CD4-positive, alpha-beta T cell treated with Interferon gamma for 1 hour (primary cell): ENCODE measurements at regions not wholly inside any gene's neighbourhood (a gene's known extent, or its start where the extent isn't known, plus 50 kb on each side); places are given as distances from the start of the nearest gene placed in this dataset.
"Not testable (repeated sequence)": the region's sequence is repeated elsewhere in the genome, so short reads cannot be mapped to it uniquely, and the experiment has no call there.

Experiments used
- DNase-seq: peaks from one replicate; pipeline ENCODE4 v3.0.0-alpha.2; 2020

DNA sequence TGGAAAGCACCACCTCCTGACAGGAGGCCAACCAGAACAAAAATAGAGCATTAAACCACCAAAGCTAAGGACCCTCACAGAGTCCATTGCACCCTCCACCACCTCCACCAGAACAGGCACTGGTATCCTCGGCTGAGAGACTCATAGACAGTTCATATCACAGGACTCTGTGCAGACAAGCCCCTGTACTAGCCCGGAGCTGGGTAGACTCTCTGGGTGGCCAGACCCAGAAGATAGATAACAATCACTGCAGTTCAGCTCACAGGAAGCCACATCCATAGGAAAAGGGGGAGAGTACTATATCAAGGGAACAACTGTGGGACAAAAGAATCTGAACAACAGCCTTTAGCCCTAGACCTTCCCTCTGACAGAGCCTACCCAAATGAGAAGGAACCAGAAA, 67.4 kb upstream of the SSTR4 start:
- DNase-seq, result not testable (repeated sequence)

GRCh38 chr20:22969031-22969430, 66.1 kb upstream of the SSTR4 start:
- DNase-seq, result not testable (repeated sequence)

DNA sequence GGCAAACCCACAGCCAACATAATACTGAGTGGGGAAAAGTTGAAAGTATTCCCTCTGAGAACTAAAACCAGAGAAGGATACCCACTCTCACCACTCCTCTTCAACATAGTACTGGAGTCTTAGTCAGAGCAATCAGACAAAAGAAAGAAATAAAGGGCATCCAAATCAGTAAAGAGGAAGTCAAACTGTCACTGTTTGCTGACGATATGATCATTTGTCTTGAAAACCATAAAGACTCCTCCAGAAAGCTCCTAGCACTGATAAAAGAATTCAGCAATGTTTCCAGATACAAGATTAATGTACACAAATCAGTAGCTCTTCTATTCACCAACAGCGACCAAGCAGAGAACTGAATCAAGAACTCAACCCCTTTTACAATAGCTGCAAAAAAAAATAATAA, 64.0 kb upstream of the SSTR4 start:
- not testable (repeated sequence) for DNase-seq

DNA sequence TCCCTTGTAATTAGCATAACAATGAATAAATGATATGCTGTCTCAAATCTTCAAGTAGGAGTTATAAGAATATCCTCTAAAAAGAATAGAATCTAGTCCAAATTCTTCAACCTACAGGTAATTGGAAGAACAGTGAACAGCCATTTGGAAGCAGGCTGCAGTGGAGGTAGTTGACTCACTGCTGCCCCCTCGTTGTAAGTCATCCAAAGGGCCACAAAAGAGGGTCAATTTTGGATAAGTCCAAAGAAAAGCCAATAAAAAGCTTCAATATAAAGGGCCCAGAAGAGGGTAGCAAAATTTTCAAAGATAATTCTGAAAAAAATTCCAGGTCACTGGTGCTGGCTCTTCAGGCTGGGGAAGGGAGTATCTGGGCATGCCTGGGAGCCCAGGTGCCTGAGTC, 60.8 kb upstream of the SSTR4 start:
- no peak for DNase-seq

DNA sequence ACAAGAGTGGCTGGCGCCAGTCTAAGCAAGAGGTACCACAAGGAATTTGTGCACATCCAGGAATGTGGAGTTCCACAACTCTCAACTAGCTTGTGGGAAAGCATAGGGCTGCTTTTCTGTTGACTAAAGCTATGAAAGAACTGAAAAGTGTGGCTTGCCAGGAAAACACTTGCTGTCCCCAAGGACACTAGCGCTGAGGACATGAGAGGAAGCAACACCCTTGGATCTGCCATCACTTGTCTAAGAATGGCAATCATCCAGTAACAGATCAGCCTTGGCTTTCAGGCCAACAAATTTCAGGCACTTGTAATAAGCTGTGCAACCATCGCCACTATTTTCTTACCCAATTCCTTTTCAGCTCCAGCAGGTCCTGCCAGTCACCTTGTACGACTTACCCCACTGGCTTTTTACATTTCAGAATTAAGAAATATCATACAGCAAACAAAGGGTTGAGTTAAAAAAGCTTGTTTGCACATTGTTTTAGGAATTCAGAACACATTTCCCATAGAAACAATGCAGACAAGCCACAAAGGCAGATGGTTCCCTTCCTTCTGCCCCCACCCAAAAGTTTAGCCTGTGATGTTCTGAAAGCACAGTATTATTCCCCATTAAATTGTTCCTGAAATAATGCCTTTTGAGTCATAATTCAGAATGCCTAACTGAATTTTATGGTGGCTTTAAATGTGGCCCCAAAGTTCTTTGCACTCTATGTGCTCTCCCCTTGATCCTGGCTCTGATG, 57.9 kb upstream of the SSTR4 start:
- no peak for DNase-seq

DNA sequence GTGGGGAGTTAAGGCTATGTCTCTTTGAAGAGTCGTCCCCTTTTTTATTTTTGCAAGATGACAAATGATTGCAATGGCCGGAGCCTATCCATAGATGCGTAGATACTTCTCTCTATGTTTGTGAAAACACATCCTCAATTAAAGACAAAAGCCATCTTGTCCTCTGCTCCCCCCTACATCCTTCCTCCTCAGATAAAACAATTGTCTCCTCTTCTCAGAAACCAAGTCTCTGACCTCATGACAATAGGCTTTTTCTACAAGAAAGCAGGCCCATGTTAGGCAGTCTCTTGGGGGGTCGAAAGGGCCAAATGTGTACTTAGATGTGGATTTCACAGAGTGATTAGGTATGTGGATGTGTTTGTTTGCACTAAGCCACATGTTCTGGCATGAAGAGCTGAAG, 51.1 kb upstream of the SSTR4 start:
- no peak for DNase-seq

DNA sequence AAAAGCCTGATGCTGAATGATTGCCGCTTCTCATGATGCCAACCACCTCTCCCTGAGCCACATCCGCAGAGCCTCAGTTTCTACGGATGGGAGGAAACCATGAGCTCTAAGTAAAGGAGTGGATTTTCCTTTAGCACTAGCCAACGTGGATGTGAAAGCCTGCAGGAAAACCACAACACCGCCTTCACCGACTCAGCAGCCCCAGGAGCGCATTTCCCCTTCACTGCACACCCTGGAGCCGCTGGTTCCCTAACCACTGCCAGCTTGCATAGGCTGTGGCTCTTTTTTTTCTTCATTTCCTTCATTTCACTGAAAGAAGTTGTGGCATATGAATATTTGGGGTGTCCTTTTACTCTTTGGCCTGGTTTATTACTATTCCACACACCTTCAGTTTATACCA, 50.5 kb upstream of the SSTR4 start:
- DNase-seq, result no peak

GRCh38 chr20:22985239-22985778, 49.8 kb upstream of the SSTR4 start:
- DNase-seq, result no peak
